ENCODE measurements at regions not wholly inside any gene's neighbourhood (a gene's known extent, or its start where the extent isn't known, plus 50 kb on each side); places are given as distances from the start of the nearest gene placed in this dataset.

- ChIA-PET POLR2A (no interaction called here), CTCF (no interaction called here)
- TF ChIP-seq CTCF (IDR thresholded peaks at IDR 0.05), result no peak
- DNase-seq, result no peak
- H3K27ac Mint-ChIP-seq, result no peak overlapping the region
- no peaks in the 10 kb centered on the region for H3K9me3 Mint-ChIP-seq
- no peaks in the 10 kb centered on the region for H3K36me3 Mint-ChIP-seq (ENCODE audit: low read depth)
- H3K4me3 Mint-ChIP-seq, result no peak overlapping the region
- peaks cover 2% of the 10 kb centered on the region for H3K27me3 Mint-ChIP-seq
- H3K4me1 Mint-ChIP-seq, result no peaks in the 10 kb centered on the region
- intact Hi-C loops (cut with micrococcal nuclease), result no loop called here
- ATAC-seq (ENCODE audit: low read depth), result no peak
Observed at GRCh38 chr15:61700803-61701202, 359.4 kb downstream of the VPS13C start.

GRCh38 chr15:61697796-61698195 lies 362.5 kb downstream of the VPS13C start:
- no peak for TF ChIP-seq CTCF (IDR thresholded peaks at IDR 0.05)
- POLR2A ChIA-PET, result no interaction called here
- H3K4me3 Mint-ChIP-seq, result no peak overlapping the region
- ATAC-seq (ENCODE audit: low read depth) (no peak), DNase-seq (no peak)
- CTCF ChIA-PET, result no interaction called here
- intact Hi-C loops (cut with micrococcal nuclease), result no loop called here
- no peaks in the 10 kb centered on the region for H3K9me3 Mint-ChIP-seq
- no peak overlapping the region for H3K27ac Mint-ChIP-seq
- H3K4me1 Mint-ChIP-seq, result no peaks in the 10 kb centered on the region
- peaks cover 16% of the 10 kb centered on the region for H3K27me3 Mint-ChIP-seq
- no peaks in the 10 kb centered on the region for H3K36me3 Mint-ChIP-seq (ENCODE audit: low read depth)

- ChIA-PET CTCF (no interaction called here), POLR2A (no interaction called here)
- Mint-ChIP-seq H3K4me1 (no peaks in the 10 kb centered on the region), H3K36me3 (ENCODE audit: low read depth) (no peaks in the 10 kb centered on the region), H3K9me3 (no peaks in the 10 kb centered on the region), H3K27me3 (peaks cover 8% of the 10 kb centered on the region), H3K27ac (no peak overlapping the region), H3K4me3 (no peak overlapping the region)
- TF ChIP-seq CTCF (IDR thresholded peaks at IDR 0.05), result no peak
- ATAC-seq (ENCODE audit: low read depth) (no peak), DNase-seq (no peak)
- intact Hi-C loops (cut with micrococcal nuclease), result no loop called here
Observed at GRCh38 chr15:61689067-61689466, 371.2 kb downstream of the VPS13C start.

- no peak overlapping the region for H3K27ac Mint-ChIP-seq
- DNase-seq, result no peak
Observed at GRCh38 chr15:61687651-61688050, 372.6 kb downstream of the VPS13C start.

GRCh38 chr15:61687124-61687523 lies 373.1 kb downstream of the VPS13C start:
- no peak for ATAC-seq (ENCODE audit: low read depth)
- no peak for TF ChIP-seq CTCF (IDR thresholded peaks at IDR 0.05)
- no peak for DNase-seq
- Mint-ChIP-seq H3K27ac (no peak overlapping the region), H3K9me3 (no peaks in the 10 kb centered on the region), H3K4me3 (no peak overlapping the region), H3K4me1 (no peaks in the 10 kb centered on the region), H3K27me3 (peaks cover 4% of the 10 kb centered on the region), H3K36me3 (ENCODE audit: low read depth) (no peaks in the 10 kb centered on the region)
- intact Hi-C loops (cut with micrococcal nuclease), result no loop called here
- ChIA-PET POLR2A (no interaction called here), CTCF (no interaction called here)

More at GRCh38 chr15:61687651-61688050, 372.6 kb downstream of the VPS13C start:
- intact Hi-C loops (cut with micrococcal nuclease), result no loop called here
- ChIA-PET CTCF (no interaction called here), POLR2A (no interaction called here)
- Mint-ChIP-seq H3K4me3 (no peak overlapping the region), H3K9me3 (no peaks in the 10 kb centered on the region), H3K27me3 (peaks cover 4% of the 10 kb centered on the region), H3K4me1 (no peaks in the 10 kb centered on the region), H3K36me3 (ENCODE audit: low read depth) (no peaks in the 10 kb centered on the region)
- no peak for ATAC-seq (ENCODE audit: low read depth)
- no peak for TF ChIP-seq CTCF (IDR thresholded peaks at IDR 0.05)

Measured in activated B cell treated with CpG ODN at 0.5 μM for 24 hours (primary cell).